Spleen (tissue), 7 donors: ENCODE measurements at regions not wholly inside any gene's neighbourhood (a gene's known extent, or its start where the extent isn't known, plus 50 kb on each side); places are given as distances from the start of the nearest gene placed in this dataset.

Source experiments
- POLR2A ChIP-seq, 3 donors: fragments of 450-650 bp; IDR thresholded peaks; one replicate each; pipeline ENCODE4 v1.5.1; 2017; ENCODE audit warnings: antibody characterized with exemption in 3 of 3, mild to moderate bottlenecking in 1 of 3
- POLR2AphosphoS5 ChIP-seq, 3 donors: sonication (generic); formaldehyde crosslinking; IDR thresholded peaks; one replicate each; pipeline ENCODE4 v1.5.1; 2017; ENCODE audit warnings: antibody characterized with exemption in 3 of 3
- TF ChIP-seq, protein P1 (sequence below), 11 experiments: fragments of 200-600 bp in 7 of 11; fragments of 450-650 bp in 4 of 11; sonication (generic) in 4 of 11; IDR thresholded peaks in 8 of 11; conservative IDR thresholded peaks in 3 of 11; 1 replicate in 7 of 11; 2 replicates in 4 of 11; pipeline versions ENCODE4 v1.4.0 to v1.8.0; 2016 to 2021; ENCODE audit warnings: antibody characterized with exemption in 11 of 11, inconsistent platforms in 4 of 11, mild to moderate bottlenecking in 1 of 11
- donor health status: DM: no; HTN: no; CAD: no; lungs with moderate emphysema.
- donor health status: DM: no; HTN: no; CAD: no.
- donor health status: DM: no; HTN: no; CAD: no.

DNA sequence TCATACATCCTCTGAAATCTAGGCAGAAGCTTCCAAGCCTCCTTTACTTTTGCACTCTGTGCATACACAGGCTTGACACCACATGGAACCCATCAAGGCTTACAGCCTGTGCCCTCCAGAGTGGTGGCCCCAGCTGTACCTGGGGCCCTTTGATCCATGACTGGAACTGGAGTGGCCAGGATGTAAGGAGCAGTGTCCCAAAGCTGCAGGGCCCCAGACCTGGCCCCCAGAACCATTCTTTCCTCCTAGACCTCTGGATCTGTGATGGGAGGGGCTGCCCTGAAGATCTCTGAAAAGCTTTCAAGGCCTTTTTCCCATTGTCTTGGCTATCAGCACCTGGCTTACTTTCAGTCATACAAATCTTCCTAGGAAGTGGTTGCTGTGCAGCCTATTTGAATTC is 63.1 kb upstream of the NOL4 start:
- TF ChIP-seq, protein P1, sequence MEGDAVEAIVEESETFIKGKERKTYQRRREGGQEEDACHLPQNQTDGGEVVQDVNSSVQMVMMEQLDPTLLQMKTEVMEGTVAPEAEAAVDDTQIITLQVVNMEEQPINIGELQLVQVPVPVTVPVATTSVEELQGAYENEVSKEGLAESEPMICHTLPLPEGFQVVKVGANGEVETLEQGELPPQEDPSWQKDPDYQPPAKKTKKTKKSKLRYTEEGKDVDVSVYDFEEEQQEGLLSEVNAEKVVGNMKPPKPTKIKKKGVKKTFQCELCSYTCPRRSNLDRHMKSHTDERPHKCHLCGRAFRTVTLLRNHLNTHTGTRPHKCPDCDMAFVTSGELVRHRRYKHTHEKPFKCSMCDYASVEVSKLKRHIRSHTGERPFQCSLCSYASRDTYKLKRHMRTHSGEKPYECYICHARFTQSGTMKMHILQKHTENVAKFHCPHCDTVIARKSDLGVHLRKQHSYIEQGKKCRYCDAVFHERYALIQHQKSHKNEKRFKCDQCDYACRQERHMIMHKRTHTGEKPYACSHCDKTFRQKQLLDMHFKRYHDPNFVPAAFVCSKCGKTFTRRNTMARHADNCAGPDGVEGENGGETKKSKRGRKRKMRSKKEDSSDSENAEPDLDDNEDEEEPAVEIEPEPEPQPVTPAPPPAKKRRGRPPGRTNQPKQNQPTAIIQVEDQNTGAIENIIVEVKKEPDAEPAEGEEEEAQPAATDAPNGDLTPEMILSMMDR (IDR thresholded peaks at IDR 0.05 in 8 of 11, conservative IDR thresholded peaks at IDR 0.05 in 3 of 11), result no peak
- TF ChIP-seq POLR2A (IDR thresholded peaks at IDR 0.05), result no peak
- no peak for TF ChIP-seq POLR2AphosphoS5 (IDR thresholded peaks at IDR 0.05)
